ENCODE measurements at regions not wholly inside any gene's neighbourhood (a gene's known extent, or its start where the extent isn't known, plus 50 kb on each side); places are given as distances from the start of the nearest gene placed in this dataset.

GRCh38 chr17:62870552-62870971, 62.4 kb upstream of the MARCHF10 start:
- no peak for ATAC-seq
- Histone ChIP-seq H3K9me3 (replicated peaks; ENCODE audit: control insufficient read depth, insufficient read depth, low read depth, low read length) (no peaks in the 10 kb centered on the region), H3K27me3 (ENCODE audit: control insufficient read depth in 2 of 2, insufficient read depth in 2 of 2, low read length in 2 of 2) (peaks cover 28 to 53% of the 10 kb centered on the region in 2 experiments; a peak in 4 of 5 replicates), H3K4me2 (ENCODE audit: insufficient read depth, low read length) (no peak overlapping the region), H3K9me1 (ENCODE audit: control insufficient read depth, insufficient read depth, low read length) (no peaks in the 10 kb centered on the region), H3K9ac (ENCODE audit: insufficient read depth in 1 of 2, low read depth in 2 of 2, low read length in 2 of 2) (no peak overlapping the region), H3K79me2 (ENCODE audit: control insufficient read depth, insufficient read depth, low read length) (no peaks in the 10 kb centered on the region), H3K4me1 (replicated peaks in 1 of 2; ENCODE audit: control insufficient read depth in 2 of 2, insufficient read depth in 2 of 2, low read length in 2 of 2) (no peaks in the 10 kb centered on the region), H3K27ac (ENCODE audit: extremely low read depth, low read depth, low read length) (no peak overlapping the region), H2AFZ (ENCODE audit: low read depth, low read length) (no peak overlapping the region), H4K20me1 (replicated peaks; ENCODE audit: control insufficient read depth, insufficient read depth, low read length) (no peaks in the 10 kb centered on the region; the same call in 1 of the 2 replicates), H3K36me3 (ENCODE audit: control insufficient read depth, insufficient read depth, low read length) (no peaks in the 10 kb centered on the region), H3K4me3 (no peak overlapping the region)
- ChIA-PET CTCF (ENCODE audit: low intra/inter-chr PET ratio) (no interaction called here), POLR2A (no interaction called here)
- 2% methylated on average over 8 of the region's 8 CpGs for WGBS (ENCODE audit: insufficient coverage, low coverage, missing lambda C conversion rate)
- intact Hi-C loops (cut with micrococcal nuclease) (no loop called here), in situ Hi-C loops (cut with MboI) (no loop called here)
- no peak for DNase-seq (ENCODE audit: extremely low read depth in 1 of 4, low spot score in 3 of 4)
- BruUV-seq (replicated peaks), result no TSS peak
- TF ChIP-seq SMAD2 (IDR thresholded peaks at IDR 0.05; ENCODE audit: low read depth, low read length), result no peak
- TF ChIP-seq ZNF668 (CRISPR knock-in tag; IDR thresholded peaks at IDR 0.05), result no peak
- no peak for TF ChIP-seq SMAD1 (IDR thresholded peaks at IDR 0.05; ENCODE audit: low read depth, low read length, partially characterized antibody)
- TF ChIP-seq SMC3 (conservative IDR thresholded peaks at IDR 0.05; ENCODE audit: insufficient read depth, low read depth, low read length), result no peak
- no peak for TF ChIP-seq E2F3 (CRISPR knock-in tag; IDR thresholded peaks at IDR 0.05)
- no peak for TF ChIP-seq ELF1 (tag; IDR thresholded peaks at IDR 0.05)
- no peak for FAIRE-seq

GRCh38 chr17:62870030-62870541, 62.0 kb upstream of the MARCHF10 start:
- Histone ChIP-seq H3K79me2 (ENCODE audit: control insufficient read depth, insufficient read depth, low read length) (no peaks in the 10 kb centered on the region), H3K4me3 (no peak overlapping the region), H3K27ac (ENCODE audit: extremely low read depth, low read depth, low read length) (no peak overlapping the region), H2AFZ (ENCODE audit: low read depth, low read length) (no peak overlapping the region), H4K20me1 (replicated peaks; ENCODE audit: control insufficient read depth, insufficient read depth, low read length) (no peaks in the 10 kb centered on the region), H3K9me3 (replicated peaks; ENCODE audit: control insufficient read depth, insufficient read depth, low read depth, low read length) (no peaks in the 10 kb centered on the region), H3K27me3 (ENCODE audit: control insufficient read depth in 2 of 2, insufficient read depth in 2 of 2, low read length in 2 of 2) (peaks cover 26 to 49% of the 10 kb centered on the region in 2 experiments; a peak in 4 of 5 replicates), H3K9ac (ENCODE audit: insufficient read depth in 1 of 2, low read depth in 2 of 2, low read length in 2 of 2) (no peak overlapping the region), H3K9me1 (ENCODE audit: control insufficient read depth, insufficient read depth, low read length) (no peaks in the 10 kb centered on the region), H3K4me2 (ENCODE audit: insufficient read depth, low read length) (no peak overlapping the region), H3K36me3 (ENCODE audit: control insufficient read depth, insufficient read depth, low read length) (no peaks in the 10 kb centered on the region), H3K4me1 (replicated peaks in 1 of 2; ENCODE audit: control insufficient read depth in 2 of 2, insufficient read depth in 2 of 2, low read length in 2 of 2) (no peaks in the 10 kb centered on the region)
- BruUV-seq (replicated peaks), result no TSS peak
- POLR2A ChIA-PET, result no interaction called here
- intact Hi-C loops (cut with micrococcal nuclease) (no loop called here), in situ Hi-C loops (cut with MboI) (no loop called here)
- TF ChIP-seq SRF (CRISPR knock-in tag; IDR thresholded peaks at IDR 0.05), result peak in 1 of 2 experiments; percentile 70; a peak in 2 of 4 replicates
- peak; percentile 82 for TF ChIP-seq RFX1 (IDR thresholded peaks at IDR 0.05)
- no peak for TF ChIP-seq MAFG (tag; conservative IDR thresholded peaks at IDR 0.05)
- CTCF ChIA-PET (ENCODE audit: low intra/inter-chr PET ratio), result no interaction called here
- no peak for DNase-seq (ENCODE audit: extremely low read depth in 1 of 4, low spot score in 3 of 4)
- 2% methylated on average over 5 of the region's 5 CpGs for WGBS (ENCODE audit: insufficient coverage, low coverage, missing lambda C conversion rate)
- no peak for ATAC-seq
- no peak for FAIRE-seq
